ENCODE measurements at regions not wholly inside any gene's neighbourhood (a gene's known extent, or its start where the extent isn't known, plus 50 kb on each side); places are given as distances from the start of the nearest gene placed in this dataset.

GRCh38 chr12:92297405-92297804 is 151.8 kb upstream of the BTG1 start:
- H3K36me3 ChIP-seq (ENCODE audit: insufficient read depth, low read length), result no peaks in the 10 kb centered on the region
- H3K4me1 ChIP-seq (ENCODE audit: insufficient read depth, low read length, poor library complexity, severe bottlenecking), result peaks cover 8% of the 10 kb centered on the region
- ChIA-PET CTCF (ENCODE audit: unreplicated experiment) (no interaction called here), POLR2A (interaction anchor here (1.0 to 1.5 kb wide), 2 partner anchors 9 to 21 kb away, joined by 4 read pairs; no protein-coding TSS in a partner anchor)
- H3K79me2 ChIP-seq (ENCODE audit: insufficient read depth, low read depth, low read length), result no peaks in the 10 kb centered on the region
- H3K9me3 ChIP-seq (ENCODE audit: low read length), result no peaks in the 10 kb centered on the region
- no peak overlapping the region for H3K4me2 ChIP-seq (ENCODE audit: low read length)
- H4K20me1 ChIP-seq (ENCODE audit: insufficient read depth, low read length), result no peaks in the 10 kb centered on the region
- intact Hi-C loops (cut with micrococcal nuclease; ENCODE audit: unreplicated experiment), result no loop called here
- H3K27ac ChIP-seq (ENCODE audit: low read depth, low read length, poor library complexity, severe bottlenecking), result no peak overlapping the region
- TF ChIP-seq EZH2phosphoT487 (IDR thresholded peaks at IDR 0.05; ENCODE audit: borderline replicate concordance, low read depth, low read length), result no peak
- TF ChIP-seq CTCF (conservative IDR thresholded peaks at IDR 0.05; ENCODE audit: low read length), result no peak
- H3K4me3 ChIP-seq (ENCODE audit: low read depth, low read length, poor library complexity, severe bottlenecking), result no peak overlapping the region
- no TSS peak for BruUV-seq (replicated peaks)
- no peaks in the 10 kb centered on the region for H3K9me2 ChIP-seq (ENCODE audit: insufficient read depth, low read length)
- H2AFZ ChIP-seq (ENCODE audit: low read length), result no peak overlapping the region
- DNase-seq (ENCODE audit: low spot score), result no peak

GRCh38 chr12:92295523-92295922 is 149.9 kb upstream of the BTG1 start:
- H3K9me3 ChIP-seq (ENCODE audit: low read length), result no peaks in the 10 kb centered on the region
- no peak overlapping the region for H3K4me3 ChIP-seq (ENCODE audit: low read depth, low read length, poor library complexity, severe bottlenecking)
- intact Hi-C loops (cut with micrococcal nuclease; ENCODE audit: unreplicated experiment), result no loop called here
- BruUV-seq (replicated peaks), result no TSS peak
- no peaks in the 10 kb centered on the region for H3K9me2 ChIP-seq (ENCODE audit: insufficient read depth, low read length)
- TF ChIP-seq EZH2phosphoT487 (IDR thresholded peaks at IDR 0.05; ENCODE audit: borderline replicate concordance, low read depth, low read length) (no peak), CTCF (conservative IDR thresholded peaks at IDR 0.05; ENCODE audit: low read length) (no peak)
- H2AFZ ChIP-seq (ENCODE audit: low read length), result no peak overlapping the region
- H3K4me1 ChIP-seq (ENCODE audit: insufficient read depth, low read length, poor library complexity, severe bottlenecking), result peaks cover 8% of the 10 kb centered on the region
- H4K20me1 ChIP-seq (ENCODE audit: insufficient read depth, low read length), result no peaks in the 10 kb centered on the region
- DNase-seq (ENCODE audit: low spot score), result no peak
- ChIA-PET POLR2A (interaction anchor here (0.8 to 1.0 kb wide), 2 partner anchors 14 kb away, joined by 3 to 4 read pairs; no protein-coding TSS in a partner anchor), CTCF (ENCODE audit: unreplicated experiment) (no interaction called here)
- no peaks in the 10 kb centered on the region for H3K36me3 ChIP-seq (ENCODE audit: insufficient read depth, low read length)
- H3K27ac ChIP-seq (ENCODE audit: low read depth, low read length, poor library complexity, severe bottlenecking), result no peak overlapping the region
- no peak overlapping the region for H3K4me2 ChIP-seq (ENCODE audit: low read length)
- no peaks in the 10 kb centered on the region for H3K79me2 ChIP-seq (ENCODE audit: insufficient read depth, low read depth, low read length)

- no peak overlapping the region for H2AFZ ChIP-seq (ENCODE audit: low read length)
- H3K9me3 ChIP-seq (ENCODE audit: low read length), result no peaks in the 10 kb centered on the region
- H3K4me2 ChIP-seq (ENCODE audit: low read length), result no peak overlapping the region
- no peaks in the 10 kb centered on the region for H3K36me3 ChIP-seq (ENCODE audit: insufficient read depth, low read length)
- intact Hi-C loops (cut with micrococcal nuclease; ENCODE audit: unreplicated experiment), result no loop called here
- peaks cover 8% of the 10 kb centered on the region for H3K4me1 ChIP-seq (ENCODE audit: insufficient read depth, low read length, poor library complexity, severe bottlenecking)
- no peak overlapping the region for H3K4me3 ChIP-seq (ENCODE audit: low read depth, low read length, poor library complexity, severe bottlenecking)
- DNase-seq (ENCODE audit: low spot score), result no peak
- TF ChIP-seq CTCF (conservative IDR thresholded peaks at IDR 0.05; ENCODE audit: low read length) (no peak), EZH2phosphoT487 (IDR thresholded peaks at IDR 0.05; ENCODE audit: borderline replicate concordance, low read depth, low read length) (no peak)
- H3K79me2 ChIP-seq (ENCODE audit: insufficient read depth, low read depth, low read length), result no peaks in the 10 kb centered on the region
- ChIA-PET POLR2A (interaction anchor here (0.6 to 1.7 kb wide), 4 partner anchors 15 to 254 kb away, joined by 3 to 4 read pairs (median 3); no protein-coding TSS in a partner anchor), CTCF (ENCODE audit: unreplicated experiment) (no interaction called here)
- no peaks in the 10 kb centered on the region for H3K9me2 ChIP-seq (ENCODE audit: insufficient read depth, low read length)
- H3K27ac ChIP-seq (ENCODE audit: low read depth, low read length, poor library complexity, severe bottlenecking), result no peak overlapping the region
- H4K20me1 ChIP-seq (ENCODE audit: insufficient read depth, low read length), result no peaks in the 10 kb centered on the region
- BruUV-seq (replicated peaks), result no TSS peak
Observed at GRCh38 chr12:92294676-92295440, 149.2 kb upstream of the BTG1 start.

Data from OCI-LY7 (cell line).